Stimulated activated CD8-positive, alpha-beta memory T cell treated with anti-CD3 and anti-CD28 coated beads, Interleukin-12 subunit alpha, Interleukin-12 subunit beta, amount 100 ng/mL, for 24 hours (primary cell): ENCODE measurements at regions not wholly inside any gene's neighbourhood (a gene's known extent, or its start where the extent isn't known, plus 50 kb on each side); places are given as distances from the start of the nearest gene placed in this dataset.

Experiments
- DNase-seq: peaks from one replicate; pipeline ENCODE4 v3.0.0-alpha.2; 2020; ENCODE audit errors: extremely low read depth

DNA sequence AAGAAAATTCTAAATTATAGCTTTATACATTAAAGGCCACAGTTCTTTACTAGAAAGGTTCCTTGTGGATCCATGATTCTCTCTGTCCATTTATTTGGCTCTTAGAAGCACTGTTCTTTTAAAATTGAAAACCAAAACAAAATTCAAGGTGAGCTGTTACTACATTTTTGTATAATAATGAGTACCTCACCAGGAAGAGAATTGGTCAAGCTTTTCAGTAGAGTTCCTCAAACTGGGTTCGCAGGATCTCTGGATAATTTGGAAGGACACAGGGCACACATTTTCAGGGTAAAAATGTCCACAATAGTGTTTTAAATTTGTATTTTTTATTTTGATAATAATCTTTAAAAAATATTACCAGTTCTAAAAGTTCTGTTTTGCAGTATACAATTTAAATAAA, 93.0 kb downstream of the PPP1R3A start:
- DNase-seq: no peak

- DNase-seq: no peak
Observed at GRCh38 chr7:113824117-113824823, 94.5 kb downstream of the PPP1R3A start.

GRCh38 chr7:113819474-113819873, 99.3 kb downstream of the PPP1R3A start:
- DNase-seq: no peak

GRCh38 chr7:113816639-113817038, 102.2 kb downstream of the PPP1R3A start:
- DNase-seq: no peak

DNA sequence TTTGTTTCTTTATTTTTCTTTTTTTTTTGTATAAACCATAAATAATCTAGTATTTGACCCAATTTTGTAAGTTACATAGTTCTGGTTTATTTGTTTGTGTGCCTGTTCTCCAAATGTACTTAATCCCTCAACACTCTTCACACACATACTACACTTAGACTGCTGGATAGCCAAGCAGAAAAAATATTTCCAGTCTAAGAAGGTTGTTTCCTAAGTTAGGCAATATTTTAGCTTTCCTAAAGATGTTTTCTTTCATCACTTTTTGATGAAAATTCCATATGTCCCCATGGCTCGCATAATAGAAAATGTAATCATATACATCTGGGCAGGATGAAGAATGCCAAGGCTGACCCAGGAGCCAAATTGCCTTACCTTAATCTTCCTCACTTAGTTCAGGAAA, 105.3 kb downstream of the PPP1R3A start:
- DNase-seq: no peak

- DNase-seq: no peak
Observed at GRCh38 chr7:113812591-113813255, 106.1 kb downstream of the PPP1R3A start.

DNA sequence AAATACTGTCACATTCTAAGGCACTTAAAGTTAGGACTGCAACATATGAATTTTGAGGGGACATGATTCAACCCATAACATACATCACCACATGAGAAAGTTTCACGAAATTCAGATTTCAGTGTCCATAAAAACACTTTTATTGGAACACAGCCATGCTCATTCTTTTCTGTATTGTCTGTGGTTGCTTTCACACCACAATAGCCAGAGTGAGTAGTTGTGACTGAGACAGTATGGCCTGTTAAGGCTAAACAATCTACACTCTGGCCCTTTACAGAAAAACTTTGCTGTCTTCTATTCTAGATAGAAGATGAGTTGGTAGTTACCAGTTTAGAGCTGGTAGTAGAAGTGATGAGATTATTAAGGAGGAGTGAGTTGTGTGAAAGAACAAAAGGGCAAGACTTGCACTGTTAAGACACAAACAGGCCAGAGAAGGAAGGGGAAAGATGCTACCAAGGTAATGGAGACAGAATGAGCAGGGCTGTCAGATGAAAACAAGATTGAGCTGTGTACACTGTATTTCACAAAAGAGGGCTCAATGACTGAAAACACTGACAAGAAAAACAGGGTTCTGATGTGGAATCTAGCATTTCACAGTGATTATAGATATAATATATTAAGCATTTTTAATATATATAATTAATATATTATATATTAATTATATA, 108.6 kb downstream of the PPP1R3A start:
- DNase-seq: no peak

DNA sequence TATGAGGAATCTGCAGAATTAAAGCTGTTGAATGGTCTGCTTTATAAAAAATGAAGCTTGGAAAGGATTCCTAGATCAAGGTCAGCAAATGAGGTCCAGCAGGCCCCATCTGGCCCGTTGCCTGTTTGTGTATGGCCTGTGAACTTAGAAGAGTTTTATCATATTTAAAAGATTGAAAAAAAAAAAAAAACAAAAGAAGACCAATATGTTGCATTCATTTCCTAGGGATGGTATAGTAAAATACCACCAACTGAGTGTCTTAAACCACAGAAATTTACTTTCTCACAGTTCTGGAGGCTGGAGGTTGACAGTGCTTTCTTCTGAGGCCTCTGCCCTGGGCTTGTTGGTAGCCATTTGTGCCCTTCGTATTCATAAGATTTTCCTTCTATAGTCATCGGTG, 109.2 kb downstream of the PPP1R3A start:
- no peak for DNase-seq

GRCh38 chr7:113806633-113807327, 112.0 kb downstream of the PPP1R3A start:
- no peak for DNase-seq

DNA sequence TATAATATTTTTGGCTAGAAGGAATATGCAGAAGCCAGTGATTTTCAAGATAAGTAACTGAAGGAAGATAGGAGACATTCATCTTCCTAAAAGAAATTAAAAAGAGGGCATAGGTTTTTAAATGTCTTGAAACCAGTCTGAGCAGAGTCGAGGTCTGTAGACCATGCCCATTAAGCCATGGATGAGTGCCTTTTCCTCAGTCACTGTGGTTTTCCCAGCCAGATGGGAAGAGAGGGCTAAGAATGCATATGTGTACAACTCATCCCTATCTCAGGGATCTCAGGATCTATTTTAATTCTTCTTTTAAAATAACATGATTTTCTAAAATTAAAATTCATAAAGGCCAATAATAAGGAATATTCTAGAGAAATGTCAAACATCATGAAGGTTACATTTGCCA, 112.8 kb downstream of the PPP1R3A start:
- no peak for DNase-seq

GRCh38 chr7:113804475-113805095, 114.2 kb downstream of the PPP1R3A start:
- no peak for DNase-seq

DNA sequence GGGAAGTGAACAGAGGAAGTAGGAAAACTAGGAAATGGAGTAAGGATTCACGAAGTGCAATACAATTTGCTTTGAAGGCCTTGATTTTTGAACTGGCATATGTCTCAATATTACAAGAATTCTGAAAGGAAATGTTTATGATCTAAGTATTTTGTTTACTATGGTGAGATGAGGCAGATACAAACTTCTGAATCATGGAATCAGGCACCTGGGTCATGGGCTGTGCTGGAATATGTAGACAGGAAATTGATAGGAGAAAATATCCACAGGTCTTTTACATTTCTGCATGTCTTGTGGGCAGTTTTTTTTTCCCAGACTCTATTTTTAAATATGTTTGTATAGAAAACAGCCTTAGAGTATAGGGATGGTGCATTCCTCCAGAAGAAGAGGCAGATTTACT, 117.1 kb downstream of the PPP1R3A start:
- no peak for DNase-seq

- DNase-seq: no peak
Observed at GRCh38 chr7:113800826-113801225, 118.0 kb downstream of the PPP1R3A start.

GRCh38 chr7:113799896-113800295, 118.9 kb downstream of the PPP1R3A start:
- DNase-seq: no peak

DNA sequence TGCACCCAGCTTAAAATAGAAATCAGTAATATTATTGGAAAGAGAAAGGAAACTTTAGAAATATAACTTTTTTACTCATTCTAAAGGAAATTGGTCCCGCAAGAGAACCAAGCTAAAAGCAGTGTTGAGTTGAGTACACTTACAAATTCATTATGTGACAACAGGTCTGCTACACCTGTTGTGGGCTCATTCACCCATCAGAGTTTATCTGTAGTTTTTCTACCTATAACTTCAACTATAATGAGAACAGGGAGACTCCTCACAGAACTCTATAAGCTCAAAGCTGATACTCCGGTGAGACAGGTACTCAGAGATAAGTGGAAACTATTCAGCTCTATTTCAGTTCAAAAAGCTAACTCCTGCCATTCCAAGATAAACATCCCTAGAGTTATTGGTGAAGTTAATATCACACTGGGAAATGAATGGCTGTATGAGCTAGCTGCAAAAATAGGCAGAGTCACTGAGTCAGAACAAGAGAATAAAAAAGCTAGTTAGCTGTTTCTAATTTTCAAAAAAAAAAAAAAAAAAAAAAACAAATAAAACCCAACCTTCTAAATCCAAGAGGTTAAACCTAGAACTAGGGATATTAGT, 121.3 kb downstream of the PPP1R3A start:
- no peak for DNase-seq

- no peak for DNase-seq
Observed at GRCh38 chr7:113796557-113796956, 122.3 kb downstream of the PPP1R3A start.

- no peak for DNase-seq
Observed at GRCh38 chr7:113794573-113794972, 124.2 kb downstream of the PPP1R3A start.

DNA sequence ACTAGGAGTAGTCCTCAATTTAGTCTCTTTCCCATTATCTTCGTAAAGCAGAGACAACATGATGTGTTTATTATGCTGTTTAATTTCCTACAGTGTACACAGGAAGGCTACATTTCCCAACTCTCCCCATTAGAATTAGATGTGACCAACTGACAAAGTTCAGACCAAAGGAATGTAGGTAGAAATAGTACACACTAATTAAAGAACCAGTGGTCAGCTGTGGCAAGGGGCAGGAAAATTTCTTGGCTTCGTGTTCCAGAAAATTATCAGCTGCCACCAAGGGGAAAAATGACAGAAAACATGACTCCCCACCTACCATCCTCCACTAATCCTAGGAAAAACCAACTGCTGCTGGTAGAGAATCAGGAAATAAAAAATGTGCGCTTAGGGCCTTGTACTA, 125.6 kb downstream of the PPP1R3A start:
- no peak for DNase-seq

- no peak for DNase-seq
Observed at GRCh38 chr7:113790025-113790424, 128.8 kb downstream of the PPP1R3A start.

- DNase-seq: no peak
Observed at GRCh38 chr7:113787106-113787505, 131.7 kb downstream of the PPP1R3A start.

DNA sequence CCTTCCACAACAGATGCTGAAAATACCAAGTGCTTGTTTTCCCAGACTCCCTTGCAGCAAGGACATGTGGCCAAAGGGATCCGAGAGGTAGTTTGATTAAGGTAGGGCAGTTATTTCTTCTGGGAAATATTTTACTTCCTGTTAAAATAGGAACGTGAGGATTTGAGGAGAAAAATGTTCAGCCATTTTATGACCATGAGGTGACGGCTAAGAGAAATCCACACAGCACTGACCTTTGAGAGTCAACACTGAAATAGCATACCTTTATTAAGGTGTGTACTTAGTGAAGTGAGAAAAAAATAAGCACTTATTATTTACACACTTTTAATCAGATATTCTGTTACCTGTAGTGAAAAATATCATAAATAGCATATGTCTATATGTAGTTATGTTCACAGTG, 133.9 kb downstream of the PPP1R3A start:
- no peak for DNase-seq

DNA sequence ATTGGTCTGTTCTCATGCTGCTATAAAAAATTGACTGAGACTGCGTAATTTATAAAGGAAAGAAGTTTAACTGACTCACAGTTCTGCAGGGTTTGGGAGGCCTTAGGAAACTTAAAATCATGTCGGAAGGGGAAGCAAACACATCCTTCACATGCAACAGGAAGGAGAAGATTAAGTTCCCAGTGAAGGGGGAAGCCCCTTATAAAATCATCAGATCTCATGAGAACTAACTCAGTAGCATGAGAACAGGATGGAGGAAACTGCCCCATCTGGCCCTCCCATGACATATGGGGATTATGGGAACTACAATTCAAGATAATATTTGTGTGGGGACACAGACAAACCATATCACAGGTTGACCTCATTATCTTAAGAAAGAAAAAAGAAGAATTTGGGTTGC, 134.5 kb downstream of the PPP1R3A start:
- DNase-seq: no peak
